Inflammatory macrophage treated with lipopolysaccharide for 4 hours (primary cell): ENCODE measurements at regions not wholly inside any gene's neighbourhood (a gene's known extent, or its start where the extent isn't known, plus 50 kb on each side); places are given as distances from the start of the nearest gene placed in this dataset.
"Not testable (repeated sequence)": the region's sequence is repeated elsewhere in the genome, so short reads cannot be mapped to it uniquely, and the experiment has no call there.

ENCODE experiments used
- DNase-seq: peaks from one replicate; pipeline ENCODE4 v3.0.0-alpha.2; 2020

GRCh38 chrX:121479406-121479805, 432.0 kb downstream of the GLUD2 start:
- no peak for DNase-seq

DNA sequence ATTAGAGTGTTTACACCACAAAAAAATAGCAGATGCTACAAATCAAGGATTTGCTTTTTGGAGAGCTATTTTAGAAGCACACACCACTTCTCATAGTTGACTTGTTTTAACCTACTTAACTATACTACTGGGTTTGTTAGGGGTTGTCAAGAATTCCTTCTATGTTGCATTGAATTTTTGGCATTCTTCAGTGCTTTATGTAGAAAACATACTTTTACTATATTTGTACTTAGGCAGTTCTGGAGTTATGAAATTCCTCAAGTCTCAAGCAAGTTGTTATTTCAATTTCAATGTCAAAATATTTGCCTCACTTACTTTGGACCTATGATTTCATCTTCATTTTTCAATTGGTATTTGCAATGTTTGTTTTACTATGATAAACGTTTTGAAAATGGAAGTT, 449.6 kb downstream of the GLUD2 start:
- no peak for DNase-seq

GRCh38 chrX:121504153-121504552, 456.7 kb downstream of the GLUD2 start:
- no peak for DNase-seq

DNA sequence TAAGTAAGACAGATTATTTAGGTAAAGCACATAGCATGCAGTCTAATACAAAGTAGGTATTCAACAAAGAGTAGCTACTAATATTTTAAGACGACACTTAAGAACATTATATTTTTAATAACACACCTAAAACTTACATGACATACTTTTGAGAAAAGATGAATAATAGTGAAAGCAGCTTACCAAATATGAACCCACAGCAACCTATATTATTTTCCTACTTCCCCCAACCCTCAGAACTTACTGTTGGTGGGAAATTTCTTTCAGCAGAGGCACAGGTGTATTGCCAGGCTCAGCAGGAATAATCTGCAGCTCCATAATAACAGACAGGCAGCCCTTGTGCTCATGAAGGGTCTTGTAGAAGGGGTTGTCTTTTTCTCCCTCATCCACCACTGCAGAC, 498.9 kb downstream of the GLUD2 start:
- no peak for DNase-seq

- no peak for DNase-seq
These were observed 511.5 kb downstream of the GLUD2 start for GRCh38 chrX:121558886-121559285.

- DNase-seq = no peak
These were observed 515.2 kb downstream of the GLUD2 start for GRCh38 chrX:121562616-121563015.

GRCh38 chrX:121569609-121570008, 522.2 kb downstream of the GLUD2 start:
- no peak for DNase-seq

DNA sequence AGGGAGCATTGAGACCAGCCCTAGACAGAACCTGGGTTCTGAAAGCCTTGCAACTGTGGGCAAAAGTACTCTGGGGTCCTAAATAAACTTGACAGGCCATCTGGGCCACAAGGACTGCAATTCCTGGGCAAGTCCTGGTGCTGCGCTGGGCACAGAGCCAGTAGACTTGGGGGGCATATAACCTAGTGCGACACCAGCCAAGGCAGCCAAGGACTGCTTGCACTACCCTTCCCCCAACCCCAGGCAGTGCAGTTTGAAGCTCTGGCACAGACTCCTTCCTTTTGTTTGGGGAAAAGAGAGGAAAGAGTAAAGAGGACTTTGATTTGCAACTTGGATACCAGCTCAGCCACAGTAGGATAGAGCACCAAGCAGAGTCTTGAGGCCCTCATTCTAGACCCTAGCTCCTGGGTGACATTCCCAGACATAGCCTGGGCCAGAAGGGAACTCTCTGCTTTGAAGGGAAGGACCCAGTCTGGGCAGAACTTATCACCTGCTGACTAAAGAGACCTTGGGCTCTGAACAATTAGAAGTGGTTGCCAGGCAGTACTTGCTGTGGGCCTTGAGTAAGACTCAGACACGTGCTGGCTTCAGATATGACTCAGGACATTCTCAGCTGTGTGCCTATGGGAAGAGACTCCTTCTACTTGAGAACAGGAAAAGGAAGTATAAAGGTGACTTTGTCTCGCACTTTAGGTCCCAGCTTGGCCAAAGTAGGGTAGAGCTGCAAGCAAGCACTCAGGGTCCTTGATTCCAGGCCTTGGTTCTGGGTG, 522.8 kb downstream of the GLUD2 start:
- DNase-seq = no peak

- DNase-seq = no peak
These were observed 523.9 kb downstream of the GLUD2 start for GRCh38 chrX:121571333-121571732.

DNA sequence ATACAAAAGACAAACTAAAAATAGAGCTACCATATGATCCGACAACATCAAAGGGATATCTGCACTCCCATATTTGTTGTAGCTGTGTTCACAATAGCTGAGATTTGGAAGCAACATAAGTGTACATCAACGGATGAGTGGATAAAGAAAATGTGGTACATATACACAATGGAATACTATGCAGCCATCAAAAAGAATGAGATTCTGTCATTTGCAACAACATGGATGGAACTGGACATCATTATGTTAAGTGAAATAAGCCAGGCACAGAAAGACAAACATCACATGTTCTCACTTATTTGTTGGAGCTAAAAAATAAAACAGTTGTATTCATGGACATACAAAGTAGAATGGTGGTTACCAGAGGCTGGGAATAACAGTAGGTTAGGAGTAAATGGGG, 527.0 kb downstream of the GLUD2 start:
- DNase-seq = not testable (repeated sequence)

DNA sequence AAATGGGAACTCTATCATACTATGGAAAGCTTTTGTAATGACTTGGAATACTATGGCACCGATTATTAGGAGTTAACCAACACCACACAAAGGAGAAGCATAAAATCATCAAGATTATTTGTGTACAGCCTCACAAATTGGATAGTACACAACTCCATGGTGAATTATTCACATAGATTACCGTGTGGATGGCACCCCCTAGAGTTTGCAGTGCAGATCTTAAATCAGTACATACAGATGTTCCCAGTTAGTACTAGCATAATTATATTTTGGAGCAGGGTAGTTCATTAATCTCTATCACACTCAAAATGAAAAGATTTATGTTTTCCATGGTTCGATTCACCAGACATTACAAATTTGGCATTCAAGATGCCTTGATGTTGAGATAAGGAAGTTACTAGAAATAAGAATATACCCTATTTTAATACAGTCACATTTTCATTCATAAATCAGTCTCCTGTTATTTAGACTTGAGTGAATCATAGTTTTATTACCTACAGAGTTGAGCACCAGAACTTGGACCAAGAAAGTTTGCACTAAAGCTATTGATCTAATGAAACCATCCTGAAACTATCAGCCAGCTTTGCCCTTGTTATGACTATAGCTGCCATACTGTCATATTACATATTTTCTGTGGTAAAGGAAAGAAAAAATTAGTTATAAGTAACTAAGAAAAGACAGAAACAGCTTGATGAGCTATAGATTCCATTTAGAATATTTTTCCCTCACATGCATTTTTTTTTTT, 531.8 kb downstream of the GLUD2 start:
- peak; percentile 0 for DNase-seq

DNA sequence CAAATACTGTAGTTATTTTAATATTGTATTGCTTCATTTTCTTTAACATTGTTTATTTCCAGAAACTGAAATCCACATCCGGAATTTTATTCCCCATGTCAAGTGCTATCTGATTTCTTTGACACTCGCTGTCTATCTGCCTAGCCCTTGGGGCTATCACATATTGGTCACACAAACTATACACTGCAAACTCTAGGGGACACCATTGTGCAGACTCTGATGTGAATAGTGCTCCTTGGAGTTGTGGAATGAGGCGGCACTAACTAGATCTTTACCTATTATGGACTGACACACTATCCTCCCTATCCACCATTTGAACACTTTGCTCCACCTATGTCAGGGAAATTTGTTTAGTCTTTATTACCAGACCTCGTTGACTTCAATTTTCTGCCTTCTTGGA, 534.5 kb downstream of the GLUD2 start:
- no peak for DNase-seq

DNA sequence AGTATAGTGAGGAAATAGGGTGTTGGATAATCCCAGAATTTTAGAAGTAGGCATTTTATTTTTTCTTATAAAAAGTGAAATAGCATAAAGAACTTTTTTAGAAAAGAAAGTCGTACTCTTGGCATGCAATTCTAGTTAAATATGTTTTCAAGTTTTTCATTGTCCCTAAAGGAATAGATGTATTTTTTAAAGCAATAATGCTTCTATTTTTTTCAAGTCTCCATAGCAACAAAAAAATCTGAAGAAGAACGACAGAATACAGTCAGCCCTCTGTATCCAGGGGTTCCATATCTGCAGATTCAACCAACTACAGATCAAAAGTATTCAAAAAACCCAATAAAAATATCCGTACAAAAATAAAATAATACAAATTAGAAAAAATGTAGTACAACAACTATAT, 538.2 kb downstream of the GLUD2 start:
- no peak for DNase-seq

- no peak for DNase-seq
These were observed 545.5 kb downstream of the GLUD2 start for GRCh38 chrX:121592884-121593283.

DNA sequence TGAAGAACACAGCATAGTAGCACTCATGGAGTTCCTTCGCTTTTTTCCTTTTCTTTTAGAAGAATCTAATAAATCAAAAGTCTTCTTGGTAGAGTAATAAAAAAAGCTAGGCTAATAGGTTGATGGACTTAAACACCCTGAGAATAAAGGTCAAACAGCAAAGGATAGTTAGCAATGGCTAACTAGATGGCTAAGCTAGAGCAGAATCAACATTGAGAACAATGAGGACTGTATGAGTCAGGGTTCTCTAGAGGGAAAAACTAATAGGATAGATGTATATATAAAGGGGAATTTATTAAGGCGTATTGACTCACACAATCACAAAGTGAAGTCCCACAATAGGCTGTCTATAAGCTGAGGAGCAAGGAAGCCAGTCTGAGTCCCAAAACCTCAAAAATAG, 550.9 kb downstream of the GLUD2 start:
- DNase-seq = no peak

- DNase-seq = no peak
These were observed 587.7 kb downstream of the GLUD2 start for GRCh38 chrX:121635141-121635540.

DNA sequence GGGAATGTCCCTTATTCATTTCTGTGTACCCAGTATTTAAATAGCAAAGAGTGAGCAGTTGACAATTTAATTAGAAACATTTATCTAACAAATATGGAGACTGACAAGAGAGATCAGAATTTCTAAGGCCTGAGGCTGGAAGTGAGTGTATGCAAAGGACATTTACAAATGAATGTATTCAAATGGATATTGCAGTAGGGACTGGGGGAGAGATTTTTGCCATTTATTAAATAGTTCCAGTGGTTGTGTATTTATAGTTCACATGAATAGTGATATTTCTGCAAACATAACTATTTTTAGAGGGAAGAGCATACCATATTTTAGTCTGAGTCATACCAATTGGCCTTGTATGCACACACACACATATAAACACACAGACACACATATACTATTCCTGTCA, 592.4 kb downstream of the GLUD2 start:
- no peak for DNase-seq

- DNase-seq = peak; percentile 4
These were observed 594.1 kb downstream of the GLUD2 start for GRCh38 chrX:121641560-121641959.

- DNase-seq = no peak
These were observed 595.0 kb downstream of the GLUD2 start for GRCh38 chrX:121642415-121642814.

GRCh38 chrX:121649417-121649816, 602.0 kb downstream of the GLUD2 start:
- peak; percentile 3 for DNase-seq

GRCh38 chrX:121655276-121655675, 607.9 kb downstream of the GLUD2 start:
- no peak for DNase-seq

DNA sequence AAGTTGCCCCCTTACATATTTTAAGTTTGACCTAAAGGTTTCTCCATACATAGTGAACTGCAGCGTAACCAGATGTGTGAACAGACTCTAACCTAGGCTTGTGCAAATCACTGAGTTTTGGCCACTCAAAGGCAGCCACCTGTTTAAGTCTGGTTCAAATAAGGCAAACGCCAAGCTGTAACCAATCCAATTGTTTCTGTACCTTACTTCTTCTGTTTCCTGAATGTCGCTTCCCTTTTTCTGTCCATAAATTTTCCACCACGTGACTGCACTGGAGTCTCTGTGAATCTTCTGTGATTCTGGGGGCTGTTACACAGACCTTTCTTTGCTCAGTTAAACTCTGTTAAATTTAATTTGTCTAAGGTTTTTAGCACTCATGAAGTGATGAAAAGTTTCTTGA, 618.8 kb downstream of the GLUD2 start:
- DNase-seq = no peak

GRCh38 chrX:121671649-121672048, 624.2 kb downstream of the GLUD2 start:
- DNase-seq = no peak

DNA sequence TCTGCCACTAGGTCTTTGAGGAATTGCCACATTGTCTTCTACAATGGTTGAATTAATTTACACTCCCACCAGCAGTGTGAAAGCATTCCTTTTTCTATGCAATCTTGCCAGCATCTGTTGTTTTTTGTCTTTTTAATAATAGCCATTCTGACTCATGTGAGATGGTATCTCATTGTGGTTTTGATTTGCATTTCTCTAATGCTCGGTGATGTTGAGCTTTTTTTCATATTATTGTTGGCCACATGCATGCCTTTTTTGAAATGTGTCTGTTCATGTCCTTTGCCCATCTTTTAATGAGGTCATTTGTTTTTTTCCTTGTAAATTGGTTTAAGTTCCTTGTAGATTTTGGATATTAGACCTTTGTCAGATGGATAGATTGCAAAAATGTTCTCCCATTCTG, 661.8 kb downstream of the GLUD2 start:
- not testable (repeated sequence) for DNase-seq

GRCh38 chrX:121733514-121733913, 686.1 kb downstream of the GLUD2 start:
- DNase-seq = no peak
